ENCODE measurements at regions not wholly inside any gene's neighbourhood (a gene's known extent, or its start where the extent isn't known, plus 50 kb on each side); places are given as distances from the start of the nearest gene placed in this dataset.

GRCh38 chr6:156674197-156674596 lies 103.0 kb upstream of the ARID1B start:
- TF ChIP-seq POLR2A (IDR thresholded peaks at IDR 0.05) (no peak), CTCF (IDR thresholded peaks at IDR 0.05) (no peak), POLR2AphosphoS5 (IDR thresholded peaks at IDR 0.05) (no peak), EP300 (IDR thresholded peaks at IDR 0.05) (no peak)

Data from stomach (tissue), 4 donors.